NCI-H748 (cell line): ENCODE measurements at regions not wholly inside any gene's neighbourhood (a gene's known extent, or its start where the extent isn't known, plus 50 kb on each side); places are given as distances from the start of the nearest gene placed in this dataset.

Experiments
- DNase-seq: peaks from one replicate; lab custom pipeline; 2025; ENCODE audit not compliant: unreplicated experiment; lab: John Stamatoyannopoulos, UW

GRCh38 chr4:175946472-175947116 is 119.0 kb upstream of the WDR17 start:
- no peak for DNase-seq

GRCh38 chr4:175947117-175947722 is 118.4 kb upstream of the WDR17 start:
- peak; percentile 18 for DNase-seq

- no peak for DNase-seq
Observed at GRCh38 chr4:175951794-175952193, 113.8 kb upstream of the WDR17 start.

- DNase-seq: no peak
Observed at GRCh38 chr4:175953116-175953515, 112.5 kb upstream of the WDR17 start.

- DNase-seq: peak; percentile 1
Observed at GRCh38 chr4:175953960-175954521, 111.6 kb upstream of the WDR17 start.

GRCh38 chr4:175954685-175955084 is 111.0 kb upstream of the WDR17 start:
- no peak for DNase-seq

- DNase-seq: no peak
Observed at GRCh38 chr4:175961604-175962003, 104.0 kb upstream of the WDR17 start.

GRCh38 chr4:175970072-175970471 is 95.6 kb upstream of the WDR17 start:
- DNase-seq: no peak

- DNase-seq: peak; percentile 53
Observed at GRCh38 chr4:175970724-175971123, 94.9 kb upstream of the WDR17 start.

- peak; percentile 8 for DNase-seq
Observed at GRCh38 chr4:175971388-175972179, 94.1 kb upstream of the WDR17 start.

GRCh38 chr4:175973027-175973923 is 92.4 kb upstream of the WDR17 start:
- DNase-seq: no peak

- DNase-seq: no peak
Observed at GRCh38 chr4:175983636-175984035, 82.0 kb upstream of the WDR17 start.

GRCh38 chr4:175986668-175987067 is 79.0 kb upstream of the WDR17 start:
- DNase-seq: no peak

GRCh38 chr4:175988511-175988910 is 77.1 kb upstream of the WDR17 start:
- DNase-seq: no peak

GRCh38 chr4:175996206-175996605 is 69.4 kb upstream of the WDR17 start:
- no peak for DNase-seq

- no peak for DNase-seq
Observed at GRCh38 chr4:175997291-175997690, 68.3 kb upstream of the WDR17 start.

- no peak for DNase-seq
Observed at GRCh38 chr4:175998782-175999181, 66.9 kb upstream of the WDR17 start.

GRCh38 chr4:175999944-176000343 is 65.7 kb upstream of the WDR17 start:
- no peak for DNase-seq

GRCh38 chr4:176001151-176002006 is 64.3 kb upstream of the WDR17 start:
- peak; percentile 70 for DNase-seq
